ENCODE measurements at regions not wholly inside any gene's neighbourhood (a gene's known extent, or its start where the extent isn't known, plus 50 kb on each side); places are given as distances from the start of the nearest gene placed in this dataset.
A peak's percentile ranks its signal among the peaks of the same experiment; 100 is the strongest.

DNA sequence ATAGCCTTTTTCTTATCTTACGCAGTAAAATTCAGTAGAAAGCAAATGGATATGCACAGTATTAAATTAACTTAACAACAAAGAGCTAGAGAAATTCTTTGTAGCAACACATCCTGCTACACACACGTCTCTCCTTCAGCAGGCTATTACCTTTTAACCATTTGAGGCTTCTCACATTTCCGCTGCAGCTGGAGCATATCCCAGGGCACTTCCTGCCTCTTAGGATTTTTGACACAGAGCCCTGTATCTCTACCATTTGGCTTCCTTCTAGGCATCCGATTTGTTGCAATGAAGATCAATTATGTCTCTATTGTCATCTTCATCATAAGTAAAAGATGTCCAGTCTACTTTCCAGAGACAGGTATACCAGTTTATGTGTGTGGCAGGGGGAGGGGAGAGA, 292.4 kb upstream of the CBLB start:
- Mint-ChIP-seq H3K9me3 (peaks cover 7% of the 10 kb centered on the region), H3K4me3 (no peak overlapping the region), H3K27ac (no peak overlapping the region), H3K4me1 (peaks cover 5% of the 10 kb centered on the region), H3K27me3 (no peaks in the 10 kb centered on the region), H3K36me3 (peaks cover 6% of the 10 kb centered on the region)
- no peak for ATAC-seq

DNA sequence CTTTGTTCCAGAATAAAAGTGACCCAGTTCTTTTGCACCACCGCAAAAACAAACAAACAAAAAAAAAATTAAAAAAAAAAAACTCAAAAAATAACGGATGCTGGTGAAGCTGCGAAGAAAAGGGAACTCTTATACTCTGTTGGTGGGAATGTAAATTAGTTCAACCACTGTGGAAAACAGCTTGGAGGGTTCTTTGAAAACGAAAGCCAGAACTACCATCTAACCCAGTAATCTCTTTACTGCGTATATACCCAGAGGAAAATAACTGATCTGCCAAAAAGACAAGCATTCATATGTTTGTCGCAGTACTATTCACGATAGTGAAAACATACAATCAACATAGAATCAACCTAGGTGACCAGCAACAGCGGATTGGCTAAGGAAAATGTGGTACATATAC, 298.9 kb upstream of the CBLB start:
- peaks cover 6% of the 10 kb centered on the region for H3K36me3 Mint-ChIP-seq
- H3K4me3 Mint-ChIP-seq: peak overlapping the region; percentile 44

DNA sequence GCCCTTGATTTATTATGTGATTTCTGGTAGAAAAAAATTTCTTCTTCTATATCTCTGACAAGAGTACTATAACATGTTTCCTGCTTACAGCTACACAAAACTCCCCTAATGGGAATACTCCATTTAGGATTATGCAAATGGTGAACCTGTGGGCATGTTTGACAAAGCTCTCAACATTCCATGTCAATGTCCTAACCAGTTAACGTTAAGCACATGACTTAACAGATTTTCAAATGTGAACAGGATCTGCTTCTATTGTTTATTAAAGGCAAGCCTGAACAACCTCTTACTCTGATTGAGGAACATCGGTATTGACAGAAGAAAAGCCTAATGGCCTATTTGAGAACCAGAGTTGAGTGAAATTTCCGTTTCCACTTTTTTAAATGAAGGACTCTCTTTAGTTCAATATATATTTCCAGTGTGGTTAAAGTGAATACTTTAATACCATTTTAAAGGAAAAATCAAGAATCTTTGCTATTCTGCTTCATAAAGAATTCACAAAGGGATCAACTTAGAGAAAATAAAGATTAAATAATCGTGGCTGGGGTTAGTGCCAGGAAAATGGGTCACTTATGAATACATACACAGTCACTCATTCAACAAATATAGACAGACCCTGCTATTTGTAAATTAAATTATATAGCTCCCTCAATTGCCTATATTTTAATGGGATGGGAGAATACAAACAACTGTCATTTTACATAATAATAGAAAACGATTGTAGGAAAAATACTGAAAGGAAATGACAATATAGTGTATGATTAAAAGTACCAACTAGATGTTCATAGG, 300.3 kb upstream of the CBLB start:
- H3K27ac Mint-ChIP-seq: no peak overlapping the region
- H3K36me3 Mint-ChIP-seq: peaks cover 3% of the 10 kb centered on the region
- ATAC-seq: no peak
- H3K27me3 Mint-ChIP-seq: no peaks in the 10 kb centered on the region
- H3K4me1 Mint-ChIP-seq: peaks cover 42% of the 10 kb centered on the region
- no peak overlapping the region for H3K4me3 Mint-ChIP-seq
- peaks cover 2% of the 10 kb centered on the region for H3K9me3 Mint-ChIP-seq

More for the DNA sequence above, 298.9 kb upstream of the CBLB start:
- Mint-ChIP-seq H3K27me3 (no peaks in the 10 kb centered on the region), H3K27ac (no peak overlapping the region), H3K4me1 (peaks cover 38% of the 10 kb centered on the region), H3K9me3 (peaks cover 7% of the 10 kb centered on the region)
- ATAC-seq: peak; percentile 68

DNA sequence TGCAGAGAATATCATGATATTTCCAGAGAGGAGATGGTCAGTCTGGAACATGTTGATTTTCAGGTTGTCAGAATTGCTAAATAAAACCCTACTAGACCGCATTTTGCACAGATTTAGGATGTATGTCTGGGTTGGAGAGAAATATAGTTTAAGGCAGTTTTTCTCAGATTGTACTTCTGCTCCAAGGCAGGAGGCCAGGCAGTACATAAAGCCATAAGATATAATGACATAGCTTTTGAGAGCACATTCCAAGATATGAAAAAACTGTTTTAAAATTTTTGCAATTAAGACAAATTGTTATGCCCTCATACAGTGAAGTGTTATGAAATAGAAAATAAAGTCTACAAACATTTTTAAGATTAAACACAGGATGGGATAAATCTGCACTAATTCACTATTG, 301.8 kb upstream of the CBLB start:
- Mint-ChIP-seq H3K27ac (no peak overlapping the region), H3K9me3 (no peaks in the 10 kb centered on the region), H3K4me3 (no peak overlapping the region), H3K36me3 (no peaks in the 10 kb centered on the region), H3K27me3 (no peaks in the 10 kb centered on the region), H3K4me1 (peaks cover 49% of the 10 kb centered on the region)
- no peak for ATAC-seq

DNA sequence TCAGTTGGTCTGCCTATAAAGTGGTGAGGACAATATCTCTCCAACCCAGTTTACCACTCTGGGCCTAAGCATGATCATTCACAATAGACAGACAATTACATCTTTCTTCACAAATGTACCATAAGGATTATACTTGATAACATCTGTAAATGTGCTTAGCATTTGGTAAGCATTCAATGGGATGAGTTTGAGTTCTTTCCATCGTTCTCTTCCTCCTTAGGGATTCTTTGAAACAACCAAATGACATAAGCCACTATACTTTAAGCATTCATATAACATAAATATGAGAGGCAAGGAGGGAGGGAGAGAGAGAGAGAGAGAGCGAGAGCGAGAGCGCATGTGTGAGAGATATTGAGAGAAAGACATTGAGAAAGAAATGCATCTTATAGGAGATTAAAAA, 303.3 kb upstream of the CBLB start:
- no peaks in the 10 kb centered on the region for H3K9me3 Mint-ChIP-seq
- no peaks in the 10 kb centered on the region for H3K27me3 Mint-ChIP-seq
- no peak overlapping the region for H3K4me3 Mint-ChIP-seq
- peak overlapping the region; percentile 62 for H3K27ac Mint-ChIP-seq
- no peaks in the 10 kb centered on the region for H3K36me3 Mint-ChIP-seq
- ATAC-seq: no peak
- peaks cover 49% of the 10 kb centered on the region for H3K4me1 Mint-ChIP-seq

DNA sequence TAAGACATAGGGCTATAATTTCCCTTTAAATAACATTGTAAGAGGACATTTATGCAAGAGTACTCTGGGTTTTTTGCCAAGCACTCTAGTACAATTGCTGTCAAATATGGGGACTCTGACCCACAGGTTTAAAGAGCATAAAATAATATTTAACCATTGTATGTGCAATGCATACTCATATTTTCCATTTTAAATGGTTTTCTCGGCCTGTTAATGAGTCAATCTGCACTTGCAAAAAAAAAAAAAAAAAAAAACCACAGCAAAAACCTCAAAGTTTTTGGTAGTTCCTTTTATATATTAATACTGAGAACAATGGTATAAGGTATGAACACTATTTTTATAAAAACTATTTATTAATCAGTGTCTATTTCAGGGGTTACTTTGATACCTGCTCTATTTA, 304.0 kb upstream of the CBLB start:
- Mint-ChIP-seq H3K27ac (peak overlapping the region; percentile 62), H3K36me3 (no peaks in the 10 kb centered on the region), H3K4me3 (no peak overlapping the region), H3K4me1 (peaks cover 49% of the 10 kb centered on the region), H3K27me3 (no peaks in the 10 kb centered on the region), H3K9me3 (no peaks in the 10 kb centered on the region)
- peak; percentile 83 for ATAC-seq

- Mint-ChIP-seq H3K9me3 (no peaks in the 10 kb centered on the region), H3K27me3 (no peaks in the 10 kb centered on the region), H3K27ac (no peak overlapping the region), H3K4me1 (peaks cover 51% of the 10 kb centered on the region), H3K36me3 (no peaks in the 10 kb centered on the region), H3K4me3 (no peak overlapping the region)
- ATAC-seq: no peak
These were observed 306.5 kb upstream of the CBLB start for GRCh38 chr3:106175276-106175675.

DNA sequence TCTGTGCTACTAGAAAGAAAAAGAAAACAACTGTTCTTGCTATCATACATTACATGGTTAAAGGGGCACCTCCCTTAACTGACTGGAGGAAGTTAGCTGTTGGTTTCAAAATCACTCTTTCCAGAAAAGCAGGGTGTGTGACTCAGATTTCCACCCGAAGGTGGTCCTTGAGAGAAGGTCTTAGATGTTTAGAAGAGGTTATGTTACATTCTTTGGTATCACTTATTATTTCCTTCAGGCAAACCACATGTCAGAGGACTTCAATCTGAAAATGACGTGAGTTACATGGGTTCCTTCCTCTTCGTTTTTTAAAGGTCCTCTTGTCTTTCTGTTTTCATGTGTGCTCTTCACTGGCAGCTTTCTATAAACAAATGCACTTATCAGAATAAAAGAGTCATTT, 307.9 kb upstream of the CBLB start:
- Mint-ChIP-seq H3K36me3 (no peaks in the 10 kb centered on the region), H3K27ac (peak overlapping the region; percentile 73), H3K4me1 (peaks cover 44% of the 10 kb centered on the region), H3K4me3 (peak overlapping the region; percentile 8), H3K9me3 (no peaks in the 10 kb centered on the region), H3K27me3 (no peaks in the 10 kb centered on the region)
- peak; percentile 89 for ATAC-seq

DNA sequence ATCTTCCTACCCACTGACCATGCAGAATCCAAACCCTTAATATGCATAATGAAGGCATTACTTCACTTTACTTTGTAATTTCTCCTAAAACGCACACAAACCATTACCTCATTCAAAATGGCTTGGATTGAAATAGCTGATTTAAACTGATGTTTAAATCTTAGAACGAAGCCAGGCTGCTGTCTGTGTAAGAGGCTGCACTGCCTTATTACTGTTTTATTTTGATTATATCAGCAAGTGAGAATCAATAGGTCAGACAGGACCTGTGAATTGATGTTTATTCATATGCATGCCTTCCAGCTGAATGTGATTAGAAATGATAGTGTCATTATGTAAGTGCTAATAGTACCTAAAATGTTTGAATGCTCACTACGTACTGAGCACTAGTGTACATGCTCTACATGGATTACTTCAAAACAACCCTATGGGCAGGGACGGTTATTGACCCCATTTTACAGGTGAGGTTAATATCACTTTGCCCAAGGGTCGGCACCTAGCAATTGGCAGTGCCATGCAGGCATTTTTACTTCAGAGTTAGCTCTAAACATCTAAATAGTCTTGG, 314.2 kb upstream of the CBLB start:
- H3K4me1 Mint-ChIP-seq: peaks cover 23% of the 10 kb centered on the region

DNA sequence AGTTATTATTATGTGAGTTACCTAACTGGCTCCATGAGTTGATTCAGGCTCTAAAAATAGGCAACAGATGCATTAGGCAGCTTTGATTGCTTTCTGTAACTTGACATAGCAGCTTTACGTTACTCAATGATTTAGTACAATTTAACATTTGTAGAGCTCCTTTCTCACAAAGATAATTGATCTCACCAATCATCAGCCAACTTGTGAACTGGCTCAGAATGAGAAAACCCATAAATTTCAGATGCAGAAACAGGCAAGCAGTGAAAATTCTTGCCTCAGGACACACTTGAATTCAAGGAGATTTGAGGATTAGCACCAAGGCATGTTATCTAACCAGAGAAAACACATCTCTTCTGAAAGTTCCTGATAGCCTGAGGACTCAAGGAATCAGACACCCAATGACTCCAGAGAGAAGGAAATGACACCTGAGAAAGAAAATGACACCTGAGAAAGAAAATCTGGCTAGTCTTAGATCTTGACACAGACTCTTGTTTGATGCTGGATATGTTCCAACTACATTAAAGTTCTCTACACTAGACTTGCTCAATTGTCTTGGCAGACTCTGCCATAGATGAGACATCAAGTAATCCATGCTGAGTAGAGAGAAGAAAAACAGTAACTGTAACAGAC, 315.1 kb upstream of the CBLB start:
- no peak for ATAC-seq
- Mint-ChIP-seq H3K4me1 (peaks cover 20% of the 10 kb centered on the region), H3K9me3 (no peaks in the 10 kb centered on the region), H3K36me3 (no peaks in the 10 kb centered on the region), H3K27ac (no peak overlapping the region), H3K4me3 (no peak overlapping the region), H3K27me3 (no peaks in the 10 kb centered on the region)

More for the DNA sequence above, 314.2 kb upstream of the CBLB start:
- Mint-ChIP-seq H3K27ac (no peak overlapping the region), H3K4me3 (no peak overlapping the region), H3K36me3 (no peaks in the 10 kb centered on the region), H3K27me3 (no peaks in the 10 kb centered on the region), H3K9me3 (no peaks in the 10 kb centered on the region)
- no peak for ATAC-seq

GRCh38 chr3:106184540-106185457, 316.0 kb upstream of the CBLB start:
- Mint-ChIP-seq H3K4me3 (no peak overlapping the region), H3K27me3 (no peaks in the 10 kb centered on the region), H3K4me1 (peaks cover 15% of the 10 kb centered on the region), H3K36me3 (no peaks in the 10 kb centered on the region), H3K27ac (no peak overlapping the region), H3K9me3 (no peaks in the 10 kb centered on the region)
- ATAC-seq: peak; percentile 90

DNA sequence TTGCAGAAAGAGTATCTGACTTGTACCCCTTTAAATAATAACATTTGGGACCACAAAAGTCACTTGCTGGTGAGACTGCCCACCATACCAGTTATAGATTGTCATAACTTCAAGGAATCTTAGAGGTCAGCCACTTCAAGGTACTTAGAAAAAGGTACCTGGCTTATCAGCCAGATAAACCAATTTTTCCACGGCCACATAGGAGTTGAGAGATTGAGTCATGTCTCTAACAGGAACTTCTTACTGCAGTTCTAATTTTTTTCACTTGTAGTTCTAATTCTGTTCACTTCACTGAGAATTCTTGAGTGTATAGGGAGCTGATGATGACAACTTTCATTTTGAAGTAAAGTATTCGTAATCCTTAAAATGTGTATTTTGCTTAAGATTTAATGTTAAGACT, 317.1 kb upstream of the CBLB start:
- no peaks in the 10 kb centered on the region for H3K27me3 Mint-ChIP-seq
- ATAC-seq: no peak

GRCh38 chr3:106190296-106190695, 321.5 kb upstream of the CBLB start:
- no peak for ATAC-seq
- H3K9me3 Mint-ChIP-seq: peaks cover 3% of the 10 kb centered on the region
- H3K27ac Mint-ChIP-seq: no peak overlapping the region
- H3K36me3 Mint-ChIP-seq: no peaks in the 10 kb centered on the region
- H3K4me1 Mint-ChIP-seq: peaks cover 4% of the 10 kb centered on the region
- H3K4me3 Mint-ChIP-seq: no peak overlapping the region
- no peaks in the 10 kb centered on the region for H3K27me3 Mint-ChIP-seq

More for the DNA sequence above, 317.1 kb upstream of the CBLB start:
- H3K4me1 Mint-ChIP-seq: peaks cover 15% of the 10 kb centered on the region
- no peak overlapping the region for H3K4me3 Mint-ChIP-seq
- no peaks in the 10 kb centered on the region for H3K9me3 Mint-ChIP-seq
- no peak overlapping the region for H3K27ac Mint-ChIP-seq
- no peaks in the 10 kb centered on the region for H3K36me3 Mint-ChIP-seq

- Mint-ChIP-seq H3K4me3 (no peak overlapping the region), H3K27ac (no peak overlapping the region), H3K9me3 (peaks cover 3% of the 10 kb centered on the region), H3K27me3 (no peaks in the 10 kb centered on the region), H3K4me1 (no peaks in the 10 kb centered on the region), H3K36me3 (no peaks in the 10 kb centered on the region)
- ATAC-seq: no peak
These were observed 322.4 kb upstream of the CBLB start for GRCh38 chr3:106191211-106191610.

- no peak for ATAC-seq
- Mint-ChIP-seq H3K4me3 (no peak overlapping the region), H3K27ac (no peak overlapping the region), H3K27me3 (no peaks in the 10 kb centered on the region), H3K36me3 (no peaks in the 10 kb centered on the region), H3K4me1 (no peaks in the 10 kb centered on the region), H3K9me3 (peaks cover 5% of the 10 kb centered on the region)
These were observed 323.1 kb upstream of the CBLB start for GRCh38 chr3:106191913-106192312.
